ENCODE measurements at regions not wholly inside any gene's neighbourhood (a gene's known extent, or its start where the extent isn't known, plus 50 kb on each side); places are given as distances from the start of the nearest gene placed in this dataset.

DNA sequence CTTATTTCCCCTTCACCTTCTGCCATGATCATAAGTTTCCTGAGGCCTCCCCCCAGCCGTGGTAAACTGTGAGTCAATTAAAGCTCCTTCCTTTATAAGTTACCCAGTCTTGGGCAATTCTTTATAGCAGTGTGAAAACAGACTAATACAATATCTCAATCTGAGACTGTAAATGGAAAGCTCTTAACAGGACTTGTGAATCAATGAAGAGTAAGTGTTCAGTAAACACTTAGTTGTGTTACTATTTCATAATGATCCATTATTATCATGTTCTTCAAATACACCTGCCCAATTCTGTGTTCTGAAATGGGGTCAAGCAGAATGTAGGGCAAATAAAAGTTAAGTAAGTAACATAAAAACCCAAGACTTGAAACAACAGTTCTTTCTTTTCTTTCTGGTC lies 266.2 kb downstream of the TENT5A start:
- TF ChIP-seq RCOR1 (IDR thresholded peaks at IDR 0.05; ENCODE audit: low read length) (no peak), FOXM1 (IDR thresholded peaks at IDR 0.05; ENCODE audit: low read depth) (no peak), MAX (IDR thresholded peaks at IDR 0.05; ENCODE audit: low read depth) (no peak), CTCF (IDR thresholded peaks at IDR 0.05) (no peak), CHD2 (IDR thresholded peaks at IDR 0.05; ENCODE audit: low read length, partially characterized antibody) (no peak), EZH2phosphoT487 (IDR thresholded peaks at IDR 0.05; ENCODE audit: borderline replicate concordance, low read depth) (no peak), EP300 (IDR thresholded peaks at IDR 0.05; ENCODE audit: borderline replicate concordance in 1 of 2, low read depth in 1 of 2, low read length in 1 of 2) (no peak), POLR2AphosphoS5 (IDR thresholded peaks at IDR 0.05; ENCODE audit: low read depth, low read length) (no peak), MEF2A (IDR thresholded peaks at IDR 0.05; ENCODE audit: borderline replicate concordance, low read depth) (no peak), GATA2 (CRISPR knock-in tag; IDR thresholded peaks at IDR 0.05) (no peak), TAF1 (IDR thresholded peaks at IDR 0.05; ENCODE audit: borderline replicate concordance, low read depth, low read length) (no peak), RAD21 (IDR thresholded peaks at IDR 0.05; ENCODE audit: low read length) (no peak)
